ENCODE measurements at regions not wholly inside any gene's neighbourhood (a gene's known extent, or its start where the extent isn't known, plus 50 kb on each side); places are given as distances from the start of the nearest gene placed in this dataset.

DNA sequence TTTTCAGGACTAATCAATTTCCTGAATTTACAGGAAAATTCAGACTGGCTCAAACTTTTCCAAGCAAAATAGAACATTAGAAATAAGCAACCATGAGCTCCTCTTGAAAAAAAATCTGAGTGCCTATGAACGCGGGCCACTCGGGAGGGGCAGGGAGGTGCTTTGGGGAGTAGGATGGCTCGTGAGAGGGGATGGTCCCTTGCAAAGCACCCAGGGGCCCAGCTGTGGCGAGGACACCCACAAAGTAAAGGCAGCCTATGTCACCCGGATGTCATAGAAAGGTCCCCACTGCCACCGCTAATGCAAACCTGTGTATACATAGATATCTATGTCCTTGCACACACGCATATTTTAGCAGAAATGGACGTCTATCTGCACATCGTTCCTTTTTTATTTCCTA is 309.9 kb downstream of the ADGRD1 start:
- 71 to 84% methylated on average over 10 of the region's 10 CpGs for WGBS, 2 donors
- no peak for DNase-seq
- H3K9me3 ChIP-seq, result no peaks in the 10 kb centered on the region
- no peaks in the 10 kb centered on the region for H3K27me3 ChIP-seq
- H3K4me1 ChIP-seq, result peaks cover 0 to 6% (median 3%) of the 10 kb centered on the region in 4 donors
- no peaks in the 10 kb centered on the region for H3K36me3 ChIP-seq
- no peak overlapping the region for H3K4me3 ChIP-seq
- intact Hi-C loops (cut with DNase I), result no loop called here
- no peak overlapping the region for H3K27ac ChIP-seq
- TF ChIP-seq EP300 (IDR thresholded peaks at IDR 0.05), result no peak
- TF ChIP-seq, protein P1, sequence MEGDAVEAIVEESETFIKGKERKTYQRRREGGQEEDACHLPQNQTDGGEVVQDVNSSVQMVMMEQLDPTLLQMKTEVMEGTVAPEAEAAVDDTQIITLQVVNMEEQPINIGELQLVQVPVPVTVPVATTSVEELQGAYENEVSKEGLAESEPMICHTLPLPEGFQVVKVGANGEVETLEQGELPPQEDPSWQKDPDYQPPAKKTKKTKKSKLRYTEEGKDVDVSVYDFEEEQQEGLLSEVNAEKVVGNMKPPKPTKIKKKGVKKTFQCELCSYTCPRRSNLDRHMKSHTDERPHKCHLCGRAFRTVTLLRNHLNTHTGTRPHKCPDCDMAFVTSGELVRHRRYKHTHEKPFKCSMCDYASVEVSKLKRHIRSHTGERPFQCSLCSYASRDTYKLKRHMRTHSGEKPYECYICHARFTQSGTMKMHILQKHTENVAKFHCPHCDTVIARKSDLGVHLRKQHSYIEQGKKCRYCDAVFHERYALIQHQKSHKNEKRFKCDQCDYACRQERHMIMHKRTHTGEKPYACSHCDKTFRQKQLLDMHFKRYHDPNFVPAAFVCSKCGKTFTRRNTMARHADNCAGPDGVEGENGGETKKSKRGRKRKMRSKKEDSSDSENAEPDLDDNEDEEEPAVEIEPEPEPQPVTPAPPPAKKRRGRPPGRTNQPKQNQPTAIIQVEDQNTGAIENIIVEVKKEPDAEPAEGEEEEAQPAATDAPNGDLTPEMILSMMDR (IDR thresholded peaks at IDR 0.05), result no peak
- TF ChIP-seq POLR2A (IDR thresholded peaks at IDR 0.05), result no peak
- no peak for TF ChIP-seq POLR2AphosphoS5 (IDR thresholded peaks at IDR 0.05)

DNA sequence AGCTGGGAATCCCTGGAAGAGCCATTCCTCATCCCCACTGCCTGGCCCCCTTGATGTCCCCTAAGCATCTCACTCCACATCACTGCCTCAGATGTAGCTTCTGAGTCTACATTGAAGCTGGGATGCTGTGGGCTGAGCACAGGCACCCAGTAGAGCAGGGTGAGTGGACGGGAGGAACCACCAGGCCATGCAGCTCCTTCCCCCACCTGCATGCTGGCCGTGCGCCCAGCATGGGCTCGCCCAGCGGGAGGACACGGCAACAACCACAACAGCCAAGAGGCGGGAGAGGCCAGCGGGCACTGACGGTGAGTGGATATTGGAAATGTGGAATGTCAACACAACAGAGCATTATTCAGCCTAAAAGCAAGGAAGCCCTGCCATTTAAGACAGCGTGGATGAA is 310.9 kb downstream of the ADGRD1 start:
- intact Hi-C loops (cut with DNase I), result no loop called here
- TF ChIP-seq, protein P1 (IDR thresholded peaks at IDR 0.05), result no peak
- TF ChIP-seq POLR2AphosphoS5 (IDR thresholded peaks at IDR 0.05) (no peak), POLR2A (IDR thresholded peaks at IDR 0.05) (no peak), EP300 (IDR thresholded peaks at IDR 0.05) (no peak)
- H3K27ac ChIP-seq, result no peak overlapping the region
- peaks cover 0 to 6% (median 3%) of the 10 kb centered on the region in 4 donors for H3K4me1 ChIP-seq
- H3K9me3 ChIP-seq, result no peaks in the 10 kb centered on the region
- no peak overlapping the region for H3K4me3 ChIP-seq
- H3K27me3 ChIP-seq, result no peaks in the 10 kb centered on the region
- H3K36me3 ChIP-seq, result no peaks in the 10 kb centered on the region
- DNase-seq, result no peak
- WGBS, 2 donors, result 23 to 81% methylated on average over 10 of the region's 10 CpGs

DNA sequence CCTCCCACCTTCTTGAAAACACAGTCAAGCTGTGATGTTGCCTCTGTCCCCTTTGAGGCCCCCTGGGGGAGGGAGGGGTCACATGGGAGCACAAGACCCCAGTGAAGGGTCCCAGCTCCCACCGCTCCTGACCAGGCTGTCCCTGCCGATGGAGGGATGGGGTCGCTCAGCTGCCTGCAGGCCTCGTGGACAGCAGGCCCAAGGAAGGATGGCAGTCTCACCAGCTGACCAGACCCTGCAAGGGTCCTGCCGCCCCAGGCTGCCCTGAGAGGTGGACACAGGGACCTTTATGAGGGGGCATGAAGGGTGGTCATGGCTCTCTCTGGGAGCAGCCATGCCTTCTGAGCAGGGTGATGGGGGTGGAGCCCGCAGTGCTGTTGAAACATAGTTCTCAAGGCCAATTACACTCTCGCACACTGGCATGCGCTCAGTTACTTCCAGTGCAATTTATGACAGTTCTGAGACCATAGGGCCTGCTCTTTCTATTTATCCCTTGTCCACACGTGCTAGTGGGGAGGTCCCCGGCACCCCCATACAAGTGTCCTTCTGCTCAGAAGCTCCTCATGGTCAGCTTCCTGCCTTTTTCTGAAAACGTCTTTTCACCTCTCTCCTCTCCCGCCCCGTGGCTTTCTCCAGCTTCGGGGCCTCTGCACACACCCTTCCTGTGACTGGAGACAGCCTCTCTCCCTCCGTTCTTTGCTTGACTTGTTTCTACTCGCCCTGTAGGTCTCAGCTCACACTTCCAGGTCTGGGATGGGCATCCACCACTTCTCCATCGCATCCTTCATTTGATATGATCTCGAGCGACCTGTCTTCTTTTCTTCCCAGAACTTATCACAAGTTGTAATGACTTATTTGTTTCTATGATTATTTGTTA is 313.1 kb downstream of the ADGRD1 start:
- DNase-seq, result no peak
- TF ChIP-seq POLR2A (IDR thresholded peaks at IDR 0.05), result no peak
- TF ChIP-seq, protein P1 (IDR thresholded peaks at IDR 0.05), result no peak
- TF ChIP-seq EP300 (IDR thresholded peaks at IDR 0.05), result no peak
- no peak for TF ChIP-seq POLR2AphosphoS5 (IDR thresholded peaks at IDR 0.05)
- no peaks in the 10 kb centered on the region for H3K36me3 ChIP-seq
- H3K27me3 ChIP-seq, result no peaks in the 10 kb centered on the region
- no peaks in the 10 kb centered on the region for H3K9me3 ChIP-seq
- H3K4me3 ChIP-seq, result no peak overlapping the region
- no peak overlapping the region for H3K27ac ChIP-seq
- 64 to 76% methylated on average over 19 of the region's 19 CpGs for WGBS, 2 donors
- intact Hi-C loops (cut with DNase I), result no loop called here
- H3K4me1 ChIP-seq, result peaks cover 0 to 6% (median 3%) of the 10 kb centered on the region in 4 donors

DNA sequence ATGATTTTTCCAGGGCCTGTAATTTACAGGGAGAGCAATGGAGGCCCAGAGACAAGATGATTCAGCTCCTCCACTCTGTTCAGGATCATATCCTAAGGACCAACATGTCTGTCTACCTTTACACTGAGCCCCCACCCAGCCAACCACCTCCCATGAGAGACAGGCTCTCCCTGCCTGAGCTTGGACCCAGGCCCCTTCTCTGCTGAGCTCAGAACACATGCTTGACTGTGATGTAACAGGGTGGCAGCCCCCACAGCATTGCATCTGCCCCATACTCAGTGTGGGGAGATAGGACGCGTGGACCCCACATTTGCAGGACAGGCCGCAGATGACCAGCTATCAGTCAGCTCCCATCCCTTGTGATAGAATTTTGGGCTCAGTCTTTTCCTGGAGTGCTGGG is 313.9 kb downstream of the ADGRD1 start:
- H3K27me3 ChIP-seq, result no peaks in the 10 kb centered on the region
- TF ChIP-seq, protein P1 (IDR thresholded peaks at IDR 0.05), result no peak
- peak overlapping the region; percentile 41 to 53 (median 46) for H3K27ac ChIP-seq
- H3K36me3 ChIP-seq, result no peaks in the 10 kb centered on the region
- peaks cover 0 to 6% (median 3%) of the 10 kb centered on the region in 4 donors for H3K4me1 ChIP-seq
- 94 to 97% methylated on average over 3 of the region's 3 CpGs for WGBS, 2 donors
- intact Hi-C loops (cut with DNase I), result no loop called here
- no peak for DNase-seq
- H3K9me3 ChIP-seq, result no peaks in the 10 kb centered on the region
- H3K4me3 ChIP-seq, result no peak overlapping the region
